BE2C (cell line): ENCODE measurements at regions not wholly inside any gene's neighbourhood (a gene's known extent, or its start where the extent isn't known, plus 50 kb on each side); places are given as distances from the start of the nearest gene placed in this dataset.

ENCODE experiments used
- DNase-seq: peaks from one replicate; pipeline ENCODE4 v3.0.0-alpha.2; 2020
- H3K27me3 ChIP-seq: fragments of 250-450 bp; sonication (Bioruptor Pico); 2 replicates; pipeline ENCODE4 v1.5.1; 2020; ENCODE audit warnings: mild to moderate bottlenecking
- H3K36me3 ChIP-seq: fragments of 250-450 bp; sonication (Bioruptor Pico); 2 replicates; pipeline ENCODE4 v1.5.1; 2020; ENCODE audit warnings: mild to moderate bottlenecking
- H3K4me1 ChIP-seq: fragments of 250-450 bp; sonication (Bioruptor Pico); 2 replicates; pipeline ENCODE4 v1.5.1; 2020
- H3K4me3 ChIP-seq: 2 replicates; pipeline ENCODE4 v1.5.1; 2011; ENCODE audit warnings: low read depth, low read length
- H3K9me3 ChIP-seq: fragments of 250-450 bp; sonication (Bioruptor Pico); 2 replicates; pipeline ENCODE4 v1.5.1; 2020
- TF ChIP-seq, protein P1 (sequence below): IDR thresholded peaks from 2 replicates; pipeline ENCODE4 v1.5.1; 2012; ENCODE audit warnings: mild to moderate bottlenecking, low read depth, low read length

GRCh38 chr5:17067657-17068392 is 131.7 kb upstream of the MYO10 start:
- H3K27me3 ChIP-seq: no peaks in the 10 kb centered on the region
- no peaks in the 10 kb centered on the region for H3K36me3 ChIP-seq
- no peaks in the 10 kb centered on the region for H3K4me1 ChIP-seq
- no peak overlapping the region for H3K4me3 ChIP-seq
- no peak for DNase-seq
- no peaks in the 10 kb centered on the region for H3K9me3 ChIP-seq
- TF ChIP-seq, protein P1, sequence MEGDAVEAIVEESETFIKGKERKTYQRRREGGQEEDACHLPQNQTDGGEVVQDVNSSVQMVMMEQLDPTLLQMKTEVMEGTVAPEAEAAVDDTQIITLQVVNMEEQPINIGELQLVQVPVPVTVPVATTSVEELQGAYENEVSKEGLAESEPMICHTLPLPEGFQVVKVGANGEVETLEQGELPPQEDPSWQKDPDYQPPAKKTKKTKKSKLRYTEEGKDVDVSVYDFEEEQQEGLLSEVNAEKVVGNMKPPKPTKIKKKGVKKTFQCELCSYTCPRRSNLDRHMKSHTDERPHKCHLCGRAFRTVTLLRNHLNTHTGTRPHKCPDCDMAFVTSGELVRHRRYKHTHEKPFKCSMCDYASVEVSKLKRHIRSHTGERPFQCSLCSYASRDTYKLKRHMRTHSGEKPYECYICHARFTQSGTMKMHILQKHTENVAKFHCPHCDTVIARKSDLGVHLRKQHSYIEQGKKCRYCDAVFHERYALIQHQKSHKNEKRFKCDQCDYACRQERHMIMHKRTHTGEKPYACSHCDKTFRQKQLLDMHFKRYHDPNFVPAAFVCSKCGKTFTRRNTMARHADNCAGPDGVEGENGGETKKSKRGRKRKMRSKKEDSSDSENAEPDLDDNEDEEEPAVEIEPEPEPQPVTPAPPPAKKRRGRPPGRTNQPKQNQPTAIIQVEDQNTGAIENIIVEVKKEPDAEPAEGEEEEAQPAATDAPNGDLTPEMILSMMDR: no peak

DNA sequence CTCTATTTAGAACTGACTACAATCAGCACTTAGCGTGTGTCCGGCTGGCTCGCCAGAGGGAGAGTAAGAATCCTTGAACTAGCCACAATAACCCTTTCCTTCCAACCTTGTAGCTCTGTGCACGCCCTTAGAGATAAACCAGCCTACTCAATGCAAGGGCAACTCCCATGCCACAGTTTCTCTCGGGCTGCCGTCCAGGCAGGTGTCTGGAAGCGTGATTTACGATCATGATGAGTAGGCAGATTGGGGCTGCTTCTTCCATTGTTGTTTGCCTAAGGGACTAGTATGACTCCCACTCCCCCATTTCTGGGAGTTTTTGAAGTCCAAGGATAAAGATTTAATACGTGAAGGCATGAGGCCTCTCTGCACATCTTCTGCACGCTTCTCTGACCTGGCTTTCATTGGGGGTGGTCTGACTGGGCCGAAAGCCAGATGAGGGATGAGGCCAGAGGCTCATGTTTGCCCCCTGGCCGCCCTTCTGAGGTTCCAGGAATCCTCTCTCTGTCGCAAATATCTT is 134.0 kb upstream of the MYO10 start:
- H3K4me3 ChIP-seq: no peak overlapping the region
- no peak for DNase-seq
- no peaks in the 10 kb centered on the region for H3K27me3 ChIP-seq
- no peaks in the 10 kb centered on the region for H3K4me1 ChIP-seq
- H3K9me3 ChIP-seq: no peaks in the 10 kb centered on the region
- TF ChIP-seq, protein P1: no peak
- H3K36me3 ChIP-seq: no peaks in the 10 kb centered on the region

GRCh38 chr5:17070647-17071046 is 134.6 kb upstream of the MYO10 start:
- Histone ChIP-seq H3K4me3 (no peak overlapping the region), H3K9me3 (no peaks in the 10 kb centered on the region), H3K4me1 (no peaks in the 10 kb centered on the region), H3K27me3 (no peaks in the 10 kb centered on the region; the same call in 1 of the 2 replicates), H3K36me3 (no peaks in the 10 kb centered on the region)
- DNase-seq: no peak
- TF ChIP-seq, protein P1: no peak

DNA sequence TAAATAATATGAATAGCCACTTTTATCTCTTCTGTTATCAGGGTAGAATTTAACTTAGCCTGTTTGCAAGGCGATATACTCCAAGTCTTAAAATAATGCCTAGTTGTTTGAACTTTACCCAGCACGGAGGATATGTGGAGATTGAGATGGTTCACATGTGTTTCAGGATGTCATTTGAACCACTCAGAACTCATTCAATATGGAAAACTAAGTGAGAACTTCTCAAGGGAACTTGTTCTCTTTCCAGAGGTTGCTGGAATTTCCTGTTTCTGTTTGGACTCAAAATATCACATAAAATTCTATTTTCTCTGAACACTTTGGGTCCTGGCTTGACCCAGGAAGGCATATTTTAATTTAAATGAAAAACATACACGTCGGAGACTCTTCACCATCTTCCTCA is 139.1 kb upstream of the MYO10 start:
- TF ChIP-seq, protein P1: no peak
- H3K4me1 ChIP-seq: no peaks in the 10 kb centered on the region
- H3K36me3 ChIP-seq: no peaks in the 10 kb centered on the region
- H3K27me3 ChIP-seq: no peaks in the 10 kb centered on the region; the same call in 1 of the 2 replicates
- DNase-seq: no peak
- no peaks in the 10 kb centered on the region for H3K9me3 ChIP-seq
- no peak overlapping the region for H3K4me3 ChIP-seq

DNA sequence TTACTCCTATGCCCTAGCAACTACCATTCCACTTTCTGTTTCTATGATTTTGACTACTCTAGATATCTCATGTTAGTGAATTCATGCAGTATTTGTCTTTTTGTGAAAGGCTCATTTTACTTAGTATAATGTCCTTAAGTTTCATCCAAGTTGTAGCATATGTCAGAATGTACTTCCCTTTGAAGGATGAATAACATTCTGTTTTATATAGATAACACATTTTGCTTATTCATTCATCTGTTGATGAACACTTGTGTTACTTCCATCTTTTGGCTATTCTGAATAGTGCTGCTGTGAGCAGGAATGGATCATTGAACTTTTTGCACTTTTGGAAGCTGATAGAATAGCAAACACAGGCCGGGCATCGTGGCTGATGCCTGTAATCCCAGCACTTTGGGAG is 140.2 kb upstream of the MYO10 start:
- Histone ChIP-seq H3K9me3 (no peaks in the 10 kb centered on the region), H3K4me3 (no peak overlapping the region)
- TF ChIP-seq, protein P1: no peak

More for the DNA sequence above, 140.2 kb upstream of the MYO10 start:
- no peaks in the 10 kb centered on the region for H3K4me1 ChIP-seq
- H3K27me3 ChIP-seq: no peaks in the 10 kb centered on the region; the same call in 1 of the 2 replicates
- no peak for DNase-seq
- no peaks in the 10 kb centered on the region for H3K36me3 ChIP-seq
